Activated naive CD4-positive, alpha-beta T cell treated with anti-CD3 and anti-CD28 coated beads, Interleukin-2, amount 10 ng/mL, durations not matched to agents 7 days and 5 days (primary cell): ENCODE measurements at regions not wholly inside any gene's neighbourhood (a gene's known extent, or its start where the extent isn't known, plus 50 kb on each side); places are given as distances from the start of the nearest gene placed in this dataset.
"Not testable (repeated sequence)": the region's sequence is repeated elsewhere in the genome, so short reads cannot be mapped to it uniquely, and the experiment has no call there.

ENCODE experiments used
- CTCF ChIA-PET: fragments of 350-600 bp; sonication (Branson Sonifier 250); formaldehyde crosslinking; loops from one replicate; lab custom pipeline; 2021; ENCODE audit warnings: antibody characterized with exemption; lab: Charles Lee
- DNase-seq: peaks from one replicate; pipeline ENCODE4 v3.0.0-alpha.2; 2020
- H3K27ac Mint-ChIP-seq: one replicate; pipeline ENCODE4 v1.8.0; 2021; ENCODE audit warnings: mild to moderate bottlenecking, moderate library complexity, mixed read lengths
- H3K27me3 Mint-ChIP-seq: one replicate; pipeline ENCODE4 v1.8.0; 2021; ENCODE audit warnings: mild to moderate bottlenecking, mixed read lengths
- H3K36me3 Mint-ChIP-seq: one replicate; pipeline ENCODE4 v1.8.0; 2021; ENCODE audit warnings: mixed read lengths
- H3K4me1 Mint-ChIP-seq: one replicate; pipeline ENCODE4 v1.8.0; 2021; ENCODE audit warnings: mixed read lengths
- H3K4me3 Mint-ChIP-seq: one replicate; pipeline ENCODE4 v1.8.0; 2021; ENCODE audit warnings: mild to moderate bottlenecking, moderate library complexity, mixed read lengths
- H3K9me3 Mint-ChIP-seq: one replicate; pipeline ENCODE4 v1.8.0; 2021; ENCODE audit warnings: mixed read lengths

DNA sequence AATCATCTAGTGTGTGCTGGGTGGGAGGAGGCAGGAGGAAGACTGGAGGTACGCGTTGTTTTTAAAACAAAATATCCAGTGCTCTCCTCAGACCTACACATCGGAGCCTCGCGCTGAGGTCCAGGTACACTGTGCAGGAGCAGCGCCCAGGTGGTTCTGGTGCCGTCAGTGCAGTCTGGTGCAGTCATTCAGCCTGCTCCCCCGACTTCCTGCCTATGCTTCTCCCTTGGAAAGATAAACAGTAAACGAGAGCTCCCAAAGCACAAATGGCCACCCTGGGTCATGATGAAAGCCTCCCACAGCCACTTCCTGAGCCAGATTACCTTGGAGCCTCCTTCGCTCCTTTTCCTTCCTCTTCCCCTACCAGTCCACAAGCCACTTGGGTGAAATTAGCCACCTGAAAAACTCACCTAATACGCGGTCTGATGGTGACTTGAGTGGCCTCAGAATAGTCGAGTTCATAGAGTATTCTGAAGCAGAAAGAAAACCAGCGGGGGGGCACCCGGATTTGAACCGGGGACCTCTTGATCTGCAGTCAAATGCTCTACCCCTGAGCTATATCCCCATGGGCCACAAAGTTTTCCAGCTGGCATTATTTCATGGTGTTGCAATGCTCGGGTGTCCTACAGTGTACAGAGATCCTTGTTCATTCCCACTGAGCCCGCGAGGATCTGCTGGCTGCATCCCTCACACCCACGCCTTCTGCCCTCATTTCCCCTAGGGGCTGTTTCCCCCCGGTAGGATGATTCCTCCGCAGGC is 82.5 kb downstream of the ZNF467 start:
- peaks cover 72% of the 10 kb centered on the region for H3K27me3 Mint-ChIP-seq
- no peak overlapping the region for H3K4me3 Mint-ChIP-seq
- H3K4me1 Mint-ChIP-seq, result no peaks in the 10 kb centered on the region
- CTCF ChIA-PET, result interaction anchor here (1.1 to 1.2 kb wide), 2 partner anchors 16 to 29 kb away, joined by 3 read pairs; no protein-coding TSS in a partner anchor
- no peak for DNase-seq
- no peaks in the 10 kb centered on the region for H3K9me3 Mint-ChIP-seq
- no peaks in the 10 kb centered on the region for H3K36me3 Mint-ChIP-seq
- H3K27ac Mint-ChIP-seq, result no peak overlapping the region

DNA sequence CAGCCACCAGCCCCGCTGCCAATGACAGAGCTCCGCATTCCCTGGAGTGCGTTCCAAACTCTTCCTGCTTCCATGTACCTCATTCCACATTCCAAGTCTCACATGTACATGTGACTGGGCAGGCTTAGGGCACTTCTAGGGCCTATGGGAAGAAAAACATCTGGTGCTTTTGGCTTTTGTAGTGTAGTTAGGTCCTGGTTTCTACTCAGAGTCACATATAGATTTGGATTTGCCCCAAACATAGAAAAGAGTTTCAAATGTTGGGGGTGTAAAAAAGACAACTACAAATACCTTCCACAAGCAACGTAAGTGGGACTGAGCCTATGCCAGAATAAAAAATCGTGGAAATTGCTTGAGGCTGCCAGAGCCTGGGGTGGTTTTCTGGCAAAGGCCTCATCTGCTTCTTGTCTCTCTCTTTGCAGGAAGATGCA is 84.1 kb downstream of the ZNF467 start:
- Mint-ChIP-seq H3K9me3 (no peaks in the 10 kb centered on the region), H3K4me3 (no peak overlapping the region), H3K27ac (no peak overlapping the region), H3K4me1 (no peaks in the 10 kb centered on the region), H3K27me3 (peaks cover 61% of the 10 kb centered on the region), H3K36me3 (no peaks in the 10 kb centered on the region)
- CTCF ChIA-PET, result no interaction called here
- DNase-seq, result no peak

- no peaks in the 10 kb centered on the region for H3K4me1 Mint-ChIP-seq
- no peaks in the 10 kb centered on the region for H3K9me3 Mint-ChIP-seq
- no peak overlapping the region for H3K4me3 Mint-ChIP-seq
- CTCF ChIA-PET, result no interaction called here
- no peaks in the 10 kb centered on the region for H3K36me3 Mint-ChIP-seq
- peaks cover 62% of the 10 kb centered on the region for H3K27me3 Mint-ChIP-seq
- no peak for DNase-seq
- no peak overlapping the region for H3K27ac Mint-ChIP-seq
Measured at GRCh38 chr7:149688836-149689235, 84.6 kb downstream of the ZNF467 start.

GRCh38 chr7:149687820-149688219 is 85.6 kb downstream of the ZNF467 start:
- CTCF ChIA-PET, result interaction anchor here (1.5 kb wide), 1 partner anchor 54 kb away, joined by 4 read pairs; no protein-coding TSS in a partner anchor
- not testable (repeated sequence) for DNase-seq, H3K4me3 Mint-ChIP-seq, H3K36me3 Mint-ChIP-seq, H3K9me3 Mint-ChIP-seq, H3K27ac Mint-ChIP-seq, H3K4me1 Mint-ChIP-seq
- H3K27me3 Mint-ChIP-seq, result peaks cover 53% of the 10 kb centered on the region

- CTCF ChIA-PET, result interaction anchor here (0.6 to 1.5 kb wide), 2 partner anchors 56 to 154 kb away, joined by 3 to 4 read pairs; no protein-coding TSS in a partner anchor
- Mint-ChIP-seq H3K27me3 (peaks cover 47% of the 10 kb centered on the region), H3K36me3 (no peaks in the 10 kb centered on the region), H3K27ac (no peak overlapping the region), H3K4me3 (no peak overlapping the region), H3K9me3 (no peaks in the 10 kb centered on the region), H3K4me1 (no peaks in the 10 kb centered on the region)
- DNase-seq, result no peak
Measured at GRCh38 chr7:149686449-149686848, 86.9 kb downstream of the ZNF467 start.

DNA sequence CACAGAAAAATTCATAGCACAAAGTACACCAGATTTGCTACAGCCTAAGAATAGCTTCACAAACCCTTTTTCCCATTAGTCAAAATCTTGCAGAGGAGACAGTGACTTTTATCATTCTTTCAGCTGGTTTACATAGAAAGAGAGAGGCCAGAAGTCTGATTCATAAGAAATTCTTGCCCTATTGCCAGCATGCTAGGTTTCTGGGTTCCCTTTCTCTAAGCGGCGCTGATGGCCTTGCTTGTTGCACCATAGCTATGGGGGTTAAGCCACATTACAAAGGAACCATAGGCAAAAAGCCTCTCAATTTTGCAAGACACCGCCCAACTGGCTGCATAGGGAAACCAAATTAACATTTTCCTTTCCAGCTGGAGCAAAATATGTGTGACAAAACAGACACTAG is 87.4 kb downstream of the ZNF467 start:
- Mint-ChIP-seq H3K36me3 (no peaks in the 10 kb centered on the region), H3K27me3 (peaks cover 46% of the 10 kb centered on the region), H3K9me3 (no peaks in the 10 kb centered on the region), H3K4me3 (no peak overlapping the region), H3K4me1 (no peaks in the 10 kb centered on the region), H3K27ac (no peak overlapping the region)
- no peak for DNase-seq
- CTCF ChIA-PET, result interaction anchor here (0.6 to 1.2 kb wide), 3 partner anchors 14 to 154 kb away, joined by 3 to 4 read pairs (median 3); no protein-coding TSS in a partner anchor

GRCh38 chr7:149685455-149685854 is 87.9 kb downstream of the ZNF467 start:
- Mint-ChIP-seq H3K4me1 (no peaks in the 10 kb centered on the region), H3K9me3 (no peaks in the 10 kb centered on the region), H3K36me3 (no peaks in the 10 kb centered on the region), H3K4me3 (no peak overlapping the region), H3K27ac (no peak overlapping the region), H3K27me3 (peaks cover 40% of the 10 kb centered on the region)
- DNase-seq, result no peak
- CTCF ChIA-PET, result interaction anchor here (1.0 to 1.2 kb wide), 3 partner anchors 14 to 24 kb away, joined by 3 to 4 read pairs (median 4); no protein-coding TSS in a partner anchor

- H3K9me3 Mint-ChIP-seq, result no peaks in the 10 kb centered on the region
- no peaks in the 10 kb centered on the region for H3K4me1 Mint-ChIP-seq
- CTCF ChIA-PET, result interaction anchor here (1.1 to 1.7 kb wide), 2 partner anchors 21 to 106 kb away, joined by 3 to 5 read pairs; no protein-coding TSS in a partner anchor
- no peak for DNase-seq
- no peak overlapping the region for H3K4me3 Mint-ChIP-seq
- no peaks in the 10 kb centered on the region for H3K36me3 Mint-ChIP-seq
- H3K27me3 Mint-ChIP-seq, result peaks cover 31% of the 10 kb centered on the region
- no peak overlapping the region for H3K27ac Mint-ChIP-seq
Measured at GRCh38 chr7:149683898-149684297, 89.5 kb downstream of the ZNF467 start.

DNA sequence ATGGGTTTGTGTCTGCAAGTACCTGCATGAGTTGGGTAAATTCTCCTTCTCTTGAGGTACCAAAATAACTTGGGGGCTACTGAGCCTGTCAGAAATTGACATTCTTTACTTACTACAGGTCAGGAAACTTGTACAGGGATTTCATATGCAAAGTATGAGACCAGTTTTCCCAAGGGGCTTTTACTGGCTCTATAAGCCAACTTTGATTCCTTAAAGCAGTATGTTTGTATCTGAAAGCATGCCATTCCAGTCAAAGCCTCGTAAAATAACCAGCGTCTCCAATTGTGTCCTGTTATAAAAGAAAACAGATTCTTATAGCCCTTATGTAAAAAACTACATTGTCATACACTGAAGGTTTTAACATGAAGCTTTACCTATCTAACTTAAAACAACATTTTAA is 90.2 kb downstream of the ZNF467 start:
- no peaks in the 10 kb centered on the region for H3K4me1 Mint-ChIP-seq
- CTCF ChIA-PET, result interaction anchor here (1.1 to 1.7 kb wide), 2 partner anchors 21 to 107 kb away, joined by 3 to 5 read pairs; no protein-coding TSS in a partner anchor
- DNase-seq, result no peak
- peaks cover 31% of the 10 kb centered on the region for H3K27me3 Mint-ChIP-seq
- no peak overlapping the region for H3K4me3 Mint-ChIP-seq
- H3K9me3 Mint-ChIP-seq, result peaks cover 1% of the 10 kb centered on the region
- H3K27ac Mint-ChIP-seq, result no peak overlapping the region
- no peaks in the 10 kb centered on the region for H3K36me3 Mint-ChIP-seq

- H3K27me3 Mint-ChIP-seq, result peaks cover 31% of the 10 kb centered on the region
- no peak overlapping the region for H3K27ac Mint-ChIP-seq
- no peak for DNase-seq
- peaks cover 1% of the 10 kb centered on the region for H3K9me3 Mint-ChIP-seq
- CTCF ChIA-PET, result no interaction called here
- H3K4me1 Mint-ChIP-seq, result no peaks in the 10 kb centered on the region
- no peaks in the 10 kb centered on the region for H3K36me3 Mint-ChIP-seq
- no peak overlapping the region for H3K4me3 Mint-ChIP-seq
Measured at GRCh38 chr7:149682038-149682437, 91.3 kb downstream of the ZNF467 start.

- H3K27me3 Mint-ChIP-seq, result peaks cover 29% of the 10 kb centered on the region
- no peak overlapping the region for H3K4me3 Mint-ChIP-seq
- CTCF ChIA-PET, result interaction anchor here (0.9 kb wide), 1 partner anchor 19 kb away, joined by 3 read pairs; no protein-coding TSS in a partner anchor
- peaks cover 1% of the 10 kb centered on the region for H3K9me3 Mint-ChIP-seq
- H3K36me3 Mint-ChIP-seq, result no peaks in the 10 kb centered on the region
- no peaks in the 10 kb centered on the region for H3K4me1 Mint-ChIP-seq
- DNase-seq, result no peak
- H3K27ac Mint-ChIP-seq, result no peak overlapping the region
Measured at GRCh38 chr7:149681274-149681673, 92.1 kb downstream of the ZNF467 start.

DNA sequence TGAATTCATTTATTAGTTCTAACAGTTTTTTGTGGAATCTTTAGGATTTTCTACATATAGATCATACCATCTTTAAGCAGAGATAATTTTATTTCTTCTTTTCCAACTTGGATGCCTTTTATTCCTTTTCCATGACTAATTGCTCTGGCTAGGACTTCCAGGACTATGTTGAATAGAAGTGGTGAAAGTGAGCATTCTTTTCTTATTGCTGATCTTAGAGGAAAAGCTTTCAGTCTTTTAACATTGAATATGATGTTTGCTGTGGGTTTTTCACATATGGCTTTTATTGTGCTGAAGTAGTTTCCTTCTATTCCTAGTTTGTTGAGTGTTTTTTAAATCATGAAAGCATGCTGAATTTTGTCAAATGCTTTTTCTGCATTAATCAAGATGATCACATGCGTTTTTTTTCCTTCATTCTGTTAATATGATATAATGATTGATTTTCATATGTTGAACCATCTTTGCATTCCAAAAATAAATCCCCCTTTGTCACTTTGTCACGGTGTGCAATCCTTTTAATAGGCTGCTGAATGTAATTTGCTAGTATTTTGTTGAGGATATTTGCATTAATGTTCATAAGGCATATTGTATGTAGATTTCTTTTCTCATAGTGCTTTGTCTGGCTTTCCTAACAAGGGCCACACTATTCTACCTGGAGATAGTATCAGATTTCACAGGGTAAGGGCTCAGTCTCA is 92.9 kb downstream of the ZNF467 start:
- Mint-ChIP-seq H3K9me3 (peaks cover 1% of the 10 kb centered on the region), H3K27me3 (peaks cover 29% of the 10 kb centered on the region), H3K27ac (no peak overlapping the region), H3K4me1 (no peaks in the 10 kb centered on the region), H3K4me3 (no peak overlapping the region), H3K36me3 (no peaks in the 10 kb centered on the region)
- no peak for DNase-seq
- CTCF ChIA-PET, result interaction anchor here (0.9 kb wide), 1 partner anchor 18 kb away, joined by 3 read pairs; no protein-coding TSS in a partner anchor

GRCh38 chr7:149674728-149675385 is 98.5 kb downstream of the ZNF467 start:
- H3K9me3 Mint-ChIP-seq, H3K4me1 Mint-ChIP-seq, DNase-seq, H3K27ac Mint-ChIP-seq, H3K4me3 Mint-ChIP-seq, H3K36me3 Mint-ChIP-seq, CTCF ChIA-PET: not testable (repeated sequence)
- H3K27me3 Mint-ChIP-seq, result peaks cover 46% of the 10 kb centered on the region

DNA sequence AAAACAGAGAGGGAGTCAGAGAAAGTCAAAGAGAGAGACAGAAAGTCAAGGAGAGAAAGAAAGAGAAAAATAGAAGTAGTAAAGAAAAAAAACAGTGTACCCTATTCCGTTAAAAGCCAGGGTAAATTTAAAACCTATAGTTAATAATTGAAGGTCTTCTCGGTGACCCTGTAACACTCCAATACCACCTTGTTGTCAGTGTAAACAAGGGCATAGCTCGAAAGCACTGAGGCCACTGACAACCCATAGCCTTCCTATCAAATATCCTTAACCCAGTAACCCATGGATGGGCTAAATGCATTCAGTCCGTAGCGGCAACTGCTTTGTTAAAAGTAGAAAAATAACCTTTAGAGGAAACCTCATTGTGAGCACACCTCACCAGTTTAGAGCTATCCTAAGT is 100.4 kb downstream of the ZNF467 start:
- Mint-ChIP-seq H3K36me3 (no peaks in the 10 kb centered on the region), H3K27ac (no peak overlapping the region), H3K27me3 (peaks cover 53% of the 10 kb centered on the region), H3K4me1 (peaks cover 2% of the 10 kb centered on the region), H3K4me3 (no peak overlapping the region), H3K9me3 (no peaks in the 10 kb centered on the region)
- CTCF ChIA-PET, result interaction anchor here (2.6 kb wide), 1 partner anchor 10 kb away, joined by 18 read pairs; no protein-coding TSS in a partner anchor
- no peak for DNase-seq
